Uterus (tissue), 2 donors: ENCODE measurements at regions not wholly inside any gene's neighbourhood (a gene's known extent, or its start where the extent isn't known, plus 50 kb on each side); places are given as distances from the start of the nearest gene placed in this dataset.

ENCODE experiments used
- CTCF ChIP-seq, 4 experiments: fragments of 200-600 bp in 2 of 4; fragments of 450-650 bp in 2 of 4; sonication (generic) in 2 of 4; IDR thresholded peaks; one replicate each; pipeline ENCODE4 v1.5.1; 2016 to 2019; ENCODE audit warnings: antibody characterized with exemption in 4 of 4, mild to moderate bottlenecking in 2 of 4, moderate library complexity in 1 of 4
- POLR2A ChIP-seq, 2 donors: fragments of 450-650 bp; IDR thresholded peaks; one replicate each; pipeline ENCODE4 v1.6.1; 2016; ENCODE audit warnings: antibody characterized with exemption in 2 of 2, mild to moderate bottlenecking in 1 of 2, moderate library complexity in 1 of 2

DNA sequence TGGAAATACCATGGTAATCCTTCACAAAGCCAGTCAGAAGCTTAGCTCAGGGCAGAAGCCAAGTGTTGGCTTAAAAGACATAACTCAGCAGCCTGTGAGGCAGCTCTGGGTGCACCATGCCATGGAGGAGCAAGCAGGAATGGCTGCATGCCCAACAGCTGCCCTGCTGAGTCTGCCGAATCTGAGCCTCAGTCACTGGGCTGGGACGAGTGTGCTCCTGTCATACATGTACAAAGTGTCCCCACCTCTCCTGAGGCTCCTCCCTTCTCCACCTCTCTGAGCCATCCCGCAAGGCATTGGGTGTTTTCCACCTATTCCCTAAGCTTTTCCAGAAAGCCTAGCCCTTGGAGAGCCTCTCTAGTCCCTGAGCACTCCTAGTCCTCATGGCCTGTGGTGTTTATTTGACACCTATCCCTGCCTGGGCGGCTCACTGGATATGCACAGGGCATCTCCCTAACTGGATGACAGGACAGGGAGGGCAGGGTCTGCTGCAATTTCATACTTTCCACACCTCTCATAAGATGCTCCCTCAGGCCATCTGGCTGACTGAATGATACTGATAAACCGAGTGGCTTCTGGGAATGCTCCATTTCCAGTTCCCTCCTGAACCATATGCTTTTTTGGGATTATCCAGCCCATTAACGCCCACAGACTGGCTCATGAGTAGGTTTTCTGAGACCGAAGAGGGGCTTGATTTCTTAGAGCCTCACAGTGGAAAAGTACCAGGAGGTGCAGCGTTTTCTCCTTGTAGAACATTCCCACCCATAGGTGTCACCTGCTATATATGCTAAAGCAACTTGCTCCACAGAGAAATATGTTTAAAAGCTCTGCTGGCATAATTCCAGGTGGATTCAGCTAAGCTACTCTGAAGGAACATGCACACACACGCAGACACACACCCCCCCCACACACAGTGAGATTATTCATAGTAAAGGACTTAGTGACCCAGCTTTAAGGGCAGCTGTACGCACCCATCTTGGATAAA, 199.3 kb downstream of the SNX10 start:
- TF ChIP-seq CTCF (IDR thresholded peaks at IDR 0.05) = no peak
- TF ChIP-seq POLR2A (IDR thresholded peaks at IDR 0.05) = no peak
